ENCODE measurements at regions not wholly inside any gene's neighbourhood (a gene's known extent, or its start where the extent isn't known, plus 50 kb on each side); places are given as distances from the start of the nearest gene placed in this dataset.

- no peak for ATAC-seq (ENCODE audit: low read depth)
- TF ChIP-seq CTCF (IDR thresholded peaks at IDR 0.05; ENCODE audit: poor library complexity, severe bottlenecking): no peak
Measured at GRCh38 chr16:6946802-6947201, 385.8 kb upstream of the RBFOX1 start.

GRCh38 chr16:6946106-6946505, 386.5 kb upstream of the RBFOX1 start:
- ATAC-seq (ENCODE audit: low read depth) (no peak), DNase-seq (ENCODE audit: low spot score) (no peak)
- Histone ChIP-seq H3K36me3 (ENCODE audit: low read depth) (no peaks in the 10 kb centered on the region), H3K27me3 (ENCODE audit: insufficient read depth, poor library complexity, severe bottlenecking) (no peaks in the 10 kb centered on the region), H3K4me1 (ENCODE audit: insufficient read depth, poor library complexity, severe bottlenecking) (no peaks in the 10 kb centered on the region), H3K9me3 (ENCODE audit: severe bottlenecking) (no peaks in the 10 kb centered on the region), H3K4me3 (ENCODE audit: severe bottlenecking) (no peak overlapping the region), H3K27ac (ENCODE audit: poor library complexity, severe bottlenecking) (no peak overlapping the region)
- no peak for TF ChIP-seq CTCF (IDR thresholded peaks at IDR 0.05; ENCODE audit: poor library complexity, severe bottlenecking)

More at GRCh38 chr16:6946802-6947201, 385.8 kb upstream of the RBFOX1 start:
- Histone ChIP-seq H3K4me1 (ENCODE audit: insufficient read depth, poor library complexity, severe bottlenecking) (no peaks in the 10 kb centered on the region), H3K36me3 (ENCODE audit: low read depth) (no peaks in the 10 kb centered on the region), H3K27ac (ENCODE audit: poor library complexity, severe bottlenecking) (no peak overlapping the region), H3K27me3 (ENCODE audit: insufficient read depth, poor library complexity, severe bottlenecking) (no peaks in the 10 kb centered on the region), H3K4me3 (ENCODE audit: severe bottlenecking) (no peak overlapping the region), H3K9me3 (ENCODE audit: severe bottlenecking) (no peaks in the 10 kb centered on the region)
- DNase-seq (ENCODE audit: low spot score): no peak

GRCh38 chr16:6940968-6941367, 391.7 kb upstream of the RBFOX1 start:
- H3K9me3 ChIP-seq (ENCODE audit: severe bottlenecking): no peaks in the 10 kb centered on the region
- no peak for ATAC-seq (ENCODE audit: low read depth)

GRCh38 chr16:6937641-6938040, 395.0 kb upstream of the RBFOX1 start:
- Histone ChIP-seq H3K4me3 (ENCODE audit: severe bottlenecking) (no peak overlapping the region), H3K4me1 (ENCODE audit: insufficient read depth, poor library complexity, severe bottlenecking) (no peaks in the 10 kb centered on the region), H3K9me3 (ENCODE audit: severe bottlenecking) (no peaks in the 10 kb centered on the region), H3K27ac (ENCODE audit: poor library complexity, severe bottlenecking) (no peak overlapping the region), H3K36me3 (ENCODE audit: low read depth) (no peaks in the 10 kb centered on the region), H3K27me3 (ENCODE audit: insufficient read depth, poor library complexity, severe bottlenecking) (no peaks in the 10 kb centered on the region)
- DNase-seq (ENCODE audit: low spot score) (no peak), ATAC-seq (ENCODE audit: low read depth) (no peak)
- no peak for TF ChIP-seq CTCF (IDR thresholded peaks at IDR 0.05; ENCODE audit: poor library complexity, severe bottlenecking)

More at GRCh38 chr16:6940968-6941367, 391.7 kb upstream of the RBFOX1 start:
- no peak overlapping the region for H3K27ac ChIP-seq (ENCODE audit: poor library complexity, severe bottlenecking)
- no peak for DNase-seq (ENCODE audit: low spot score)
- H3K4me3 ChIP-seq (ENCODE audit: severe bottlenecking): no peak overlapping the region
- H3K27me3 ChIP-seq (ENCODE audit: insufficient read depth, poor library complexity, severe bottlenecking): no peaks in the 10 kb centered on the region
- no peaks in the 10 kb centered on the region for H3K4me1 ChIP-seq (ENCODE audit: insufficient read depth, poor library complexity, severe bottlenecking)
- no peak for TF ChIP-seq CTCF (IDR thresholded peaks at IDR 0.05; ENCODE audit: poor library complexity, severe bottlenecking)
- H3K36me3 ChIP-seq (ENCODE audit: low read depth): no peaks in the 10 kb centered on the region

GRCh38 chr16:6932871-6933385, 399.7 kb upstream of the RBFOX1 start:
- DNase-seq (ENCODE audit: low spot score): no peak
- ATAC-seq (ENCODE audit: low read depth): no peak

More at GRCh38 chr16:6932871-6933385, 399.7 kb upstream of the RBFOX1 start:
- no peak overlapping the region for H3K27ac ChIP-seq (ENCODE audit: poor library complexity, severe bottlenecking)
- H3K4me1 ChIP-seq (ENCODE audit: insufficient read depth, poor library complexity, severe bottlenecking): no peaks in the 10 kb centered on the region
- no peaks in the 10 kb centered on the region for H3K27me3 ChIP-seq (ENCODE audit: insufficient read depth, poor library complexity, severe bottlenecking)
- H3K9me3 ChIP-seq (ENCODE audit: severe bottlenecking): no peaks in the 10 kb centered on the region
- no peaks in the 10 kb centered on the region for H3K36me3 ChIP-seq (ENCODE audit: low read depth)
- TF ChIP-seq CTCF (IDR thresholded peaks at IDR 0.05; ENCODE audit: poor library complexity, severe bottlenecking): no peak
- no peak overlapping the region for H3K4me3 ChIP-seq (ENCODE audit: severe bottlenecking)
